Stimulated activated memory B cell treated with anti-CD40 and anti-IgM and Interleukin-4, amounts not matched to agents 10 μg/mL and 1 μg/mL and 100 μg/mL, for 72 hours (primary cell): ENCODE measurements at regions not wholly inside any gene's neighbourhood (a gene's known extent, or its start where the extent isn't known, plus 50 kb on each side); places are given as distances from the start of the nearest gene placed in this dataset.
"Not testable (repeated sequence)": the region's sequence is repeated elsewhere in the genome, so short reads cannot be mapped to it uniquely, and the experiment has no call there.

Source experiments
- ATAC-seq: fragments of 150-1000 bp; cut with Tn5 transposase; 2 replicates; pipeline ENCODE4 v1.10.0; 2021
- H3K27ac Mint-ChIP-seq: one replicate; pipeline ENCODE4 v1.8.0; 2022; ENCODE audit warnings: mild to moderate bottlenecking, mixed read lengths
- H3K27me3 Mint-ChIP-seq: one replicate; pipeline ENCODE4 v1.8.0; 2022; ENCODE audit warnings: mixed read lengths
- H3K36me3 Mint-ChIP-seq: one replicate; pipeline ENCODE4 v1.8.0; 2022; ENCODE audit warnings: mixed read lengths
- H3K4me1 Mint-ChIP-seq: one replicate; pipeline ENCODE4 v1.8.0; 2022; ENCODE audit warnings: mixed read lengths
- H3K4me3 Mint-ChIP-seq: one replicate; pipeline ENCODE4 v1.8.0; 2022; ENCODE audit warnings: mild to moderate bottlenecking, moderate library complexity, mixed read lengths
- H3K9me3 Mint-ChIP-seq: one replicate; pipeline ENCODE4 v1.8.0; 2022; ENCODE audit warnings: mixed read lengths

- not testable (repeated sequence) for H3K27ac Mint-ChIP-seq, H3K9me3 Mint-ChIP-seq, ATAC-seq, H3K36me3 Mint-ChIP-seq, H3K4me3 Mint-ChIP-seq, H3K4me1 Mint-ChIP-seq
- H3K27me3 Mint-ChIP-seq, result peaks cover 60% of the 10 kb centered on the region
Measured at GRCh38 chr12:8375122-8375521, 80.6 kb upstream of the CLEC6A start.

GRCh38 chr12:8377756-8378155, 78.0 kb upstream of the CLEC6A start:
- H3K27me3 Mint-ChIP-seq, result peaks cover 66% of the 10 kb centered on the region
- H3K4me1 Mint-ChIP-seq, result not testable (repeated sequence)

GRCh38 chr12:8382556-8382955, 73.2 kb upstream of the CLEC6A start:
- not testable (repeated sequence) for H3K9me3 Mint-ChIP-seq, H3K36me3 Mint-ChIP-seq, H3K4me3 Mint-ChIP-seq, H3K27ac Mint-ChIP-seq, ATAC-seq, H3K4me1 Mint-ChIP-seq
- peaks cover 71% of the 10 kb centered on the region for H3K27me3 Mint-ChIP-seq

More at GRCh38 chr12:8377756-8378155, 78.0 kb upstream of the CLEC6A start:
- H3K9me3 Mint-ChIP-seq, H3K4me3 Mint-ChIP-seq, ATAC-seq, H3K27ac Mint-ChIP-seq, H3K36me3 Mint-ChIP-seq: not testable (repeated sequence)

- ATAC-seq, H3K4me3 Mint-ChIP-seq, H3K9me3 Mint-ChIP-seq, H3K27ac Mint-ChIP-seq, H3K4me1 Mint-ChIP-seq, H3K36me3 Mint-ChIP-seq: not testable (repeated sequence)
- H3K27me3 Mint-ChIP-seq, result peaks cover 66% of the 10 kb centered on the region
Measured at GRCh38 chr12:8384686-8385085, 71.1 kb upstream of the CLEC6A start.

GRCh38 chr12:8385431-8385830, 70.3 kb upstream of the CLEC6A start:
- H3K4me3 Mint-ChIP-seq, H3K27ac Mint-ChIP-seq, H3K4me1 Mint-ChIP-seq, H3K9me3 Mint-ChIP-seq, ATAC-seq, H3K36me3 Mint-ChIP-seq: not testable (repeated sequence)
- peaks cover 64% of the 10 kb centered on the region for H3K27me3 Mint-ChIP-seq

- H3K36me3 Mint-ChIP-seq, H3K9me3 Mint-ChIP-seq, H3K27ac Mint-ChIP-seq, H3K4me3 Mint-ChIP-seq, H3K4me1 Mint-ChIP-seq, ATAC-seq: not testable (repeated sequence)
- H3K27me3 Mint-ChIP-seq, result peaks cover 55% of the 10 kb centered on the region
Measured at GRCh38 chr12:8386661-8387060, 69.1 kb upstream of the CLEC6A start.

GRCh38 chr12:8389296-8389695, 66.5 kb upstream of the CLEC6A start:
- H3K27ac Mint-ChIP-seq, H3K9me3 Mint-ChIP-seq, H3K4me1 Mint-ChIP-seq, ATAC-seq, H3K36me3 Mint-ChIP-seq: not testable (repeated sequence)
- H3K4me3 Mint-ChIP-seq, result peak overlapping the region; percentile 56
- H3K27me3 Mint-ChIP-seq, result peaks cover 39% of the 10 kb centered on the region

GRCh38 chr12:8390001-8390777, 65.6 kb upstream of the CLEC6A start:
- Mint-ChIP-seq H3K27me3 (peaks cover 33% of the 10 kb centered on the region), H3K4me3 (peak overlapping the region; percentile 66)
- not testable (repeated sequence) for H3K27ac Mint-ChIP-seq, ATAC-seq, H3K9me3 Mint-ChIP-seq, H3K4me1 Mint-ChIP-seq, H3K36me3 Mint-ChIP-seq

- peaks cover 51% of the 10 kb centered on the region for H3K27me3 Mint-ChIP-seq
- H3K4me3 Mint-ChIP-seq, result peak overlapping the region; percentile 53
- H3K27ac Mint-ChIP-seq, H3K36me3 Mint-ChIP-seq, H3K4me1 Mint-ChIP-seq, H3K9me3 Mint-ChIP-seq: not testable (repeated sequence)
- ATAC-seq, result peak; percentile 74
Measured at GRCh38 chr12:8396225-8397071, 59.3 kb upstream of the CLEC6A start.

- H3K27ac Mint-ChIP-seq, ATAC-seq, H3K4me3 Mint-ChIP-seq, H3K9me3 Mint-ChIP-seq, H3K4me1 Mint-ChIP-seq, H3K36me3 Mint-ChIP-seq: not testable (repeated sequence)
- peaks cover 51% of the 10 kb centered on the region for H3K27me3 Mint-ChIP-seq
Measured at GRCh38 chr12:8397378-8397777, 58.4 kb upstream of the CLEC6A start.

- H3K27ac Mint-ChIP-seq, H3K4me1 Mint-ChIP-seq, H3K9me3 Mint-ChIP-seq, H3K36me3 Mint-ChIP-seq, ATAC-seq, H3K4me3 Mint-ChIP-seq: not testable (repeated sequence)
- H3K27me3 Mint-ChIP-seq, result peaks cover 51% of the 10 kb centered on the region
Measured at GRCh38 chr12:8399496-8400034, 56.2 kb upstream of the CLEC6A start.

- H3K4me1 Mint-ChIP-seq, H3K36me3 Mint-ChIP-seq, H3K4me3 Mint-ChIP-seq, H3K27ac Mint-ChIP-seq, H3K9me3 Mint-ChIP-seq, ATAC-seq: not testable (repeated sequence)
- peaks cover 14% of the 10 kb centered on the region for H3K27me3 Mint-ChIP-seq
Measured at GRCh38 chr12:8403834-8404233, 51.9 kb upstream of the CLEC6A start.

GRCh38 chr12:8404341-8404740, 51.4 kb upstream of the CLEC6A start:
- not testable (repeated sequence) for H3K9me3 Mint-ChIP-seq, H3K27me3 Mint-ChIP-seq, H3K27ac Mint-ChIP-seq, H3K4me1 Mint-ChIP-seq, H3K36me3 Mint-ChIP-seq, ATAC-seq, H3K4me3 Mint-ChIP-seq
